Right lung (tissue), 2 donors: ENCODE measurements at regions not wholly inside any gene's neighbourhood (a gene's known extent, or its start where the extent isn't known, plus 50 kb on each side); places are given as distances from the start of the nearest gene placed in this dataset.
"Not testable (repeated sequence)": the region's sequence is repeated elsewhere in the genome, so short reads cannot be mapped to it uniquely, and the experiment has no call there.

ENCODE experiments used
- DNase-seq, 2 donors: peaks; one replicate each; pipeline ENCODE4 v3.0.0-alpha.2; 2013

DNA sequence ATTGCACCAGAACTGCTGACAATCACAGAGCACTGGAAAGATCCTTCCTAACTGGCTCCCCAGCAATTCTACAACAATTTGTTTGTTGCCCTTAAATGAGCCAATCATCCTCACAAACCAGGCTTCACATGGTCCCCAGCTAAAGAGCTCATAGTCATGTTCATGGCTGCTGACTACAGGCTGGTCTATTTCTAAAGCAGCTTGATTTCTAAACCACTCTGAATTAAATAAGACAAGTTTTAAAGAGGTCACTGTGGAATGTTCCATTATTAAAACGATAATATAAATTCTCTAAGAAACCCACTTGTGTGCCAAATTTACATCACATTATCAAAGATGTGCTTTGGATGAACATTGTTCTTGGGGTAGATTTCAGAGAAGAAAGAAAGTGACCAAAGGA, 110.7 kb downstream of the COPS8 start:
- peak in 1 of 2 donors; percentile 27 for DNase-seq

DNA sequence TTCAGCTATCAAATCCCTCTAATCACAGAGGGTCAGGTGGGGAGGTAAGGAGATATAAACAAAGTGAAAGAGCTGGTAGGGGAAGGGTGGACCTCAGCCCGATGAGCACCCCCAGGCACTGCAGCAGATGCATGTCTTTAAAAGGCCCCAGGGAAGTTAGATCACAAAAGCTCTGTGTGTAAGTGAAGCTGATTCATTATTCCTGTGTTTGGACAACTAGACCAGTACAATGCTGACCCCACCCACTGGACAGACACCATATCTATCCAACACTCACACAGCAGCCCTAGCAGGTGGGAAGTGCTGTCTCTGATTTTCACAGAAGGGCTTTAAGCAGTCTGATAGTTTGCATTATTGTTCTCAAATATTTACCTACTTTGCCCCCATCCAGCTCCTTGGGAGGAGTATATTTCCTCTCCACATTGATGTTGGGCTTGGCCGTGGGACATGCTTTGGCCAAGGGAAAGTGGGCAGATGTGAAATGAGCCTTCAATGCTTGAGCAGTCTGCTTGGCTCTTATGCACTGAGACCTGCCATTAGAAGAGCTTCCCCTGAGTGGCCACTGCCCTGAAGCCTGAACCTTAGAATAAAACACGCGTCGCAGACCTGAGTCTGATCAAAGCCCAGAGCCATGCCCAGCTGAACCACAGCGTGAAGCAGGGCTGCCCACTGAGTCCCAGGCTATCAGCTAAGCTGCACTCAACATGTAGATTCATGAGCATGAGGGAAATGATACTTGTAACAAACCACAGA, 111.4 kb downstream of the COPS8 start:
- DNase-seq = no peak

DNA sequence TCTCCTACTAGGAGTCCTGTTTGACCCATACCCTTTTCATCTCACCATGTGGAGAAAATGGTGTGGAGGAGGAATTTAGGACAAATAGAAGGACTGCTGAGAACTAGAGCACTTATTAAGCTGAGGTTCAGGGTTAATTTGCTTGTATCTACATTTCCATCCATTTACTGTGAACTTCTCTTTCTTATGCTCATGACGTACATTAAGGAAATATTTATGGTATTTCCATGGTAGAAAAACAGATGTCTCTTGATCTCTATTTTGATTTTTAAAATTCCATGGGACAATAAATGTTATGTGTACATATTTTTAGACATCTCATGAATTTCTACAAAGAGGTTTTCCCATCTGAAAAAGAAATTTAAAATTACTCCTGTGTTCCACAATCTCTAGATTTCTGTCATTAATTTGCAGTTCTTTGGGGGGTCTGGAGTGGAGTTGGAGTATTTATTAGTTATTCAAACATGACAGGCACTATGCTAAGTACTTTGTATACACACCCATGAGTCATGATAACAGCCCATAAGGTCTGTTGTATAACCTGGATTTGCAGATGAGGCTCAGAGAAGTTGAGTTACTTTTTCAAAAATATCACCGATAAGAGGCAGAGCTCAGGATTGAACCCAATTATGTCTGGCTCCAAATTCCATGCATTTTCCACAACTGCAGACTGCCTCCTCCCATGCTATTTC, 112.6 kb downstream of the COPS8 start:
- DNase-seq = no peak

DNA sequence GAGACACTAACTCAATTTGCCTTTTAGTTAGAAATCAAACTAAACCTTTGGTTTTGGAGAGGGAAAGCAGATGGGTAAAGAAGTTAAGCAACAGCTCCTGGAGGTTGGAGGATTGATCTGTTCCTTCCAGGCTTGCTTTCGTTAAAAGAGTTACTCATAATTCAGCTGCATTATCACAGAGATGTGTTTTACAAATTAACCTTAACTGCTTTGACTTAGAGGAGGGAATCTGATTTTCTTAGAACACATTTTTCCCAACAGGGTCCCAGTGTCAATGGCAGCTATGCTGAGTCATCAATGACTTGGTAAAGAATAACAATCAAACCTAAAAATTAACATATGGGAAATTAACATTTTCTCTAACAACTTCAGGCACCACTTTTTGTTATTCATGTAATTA, 113.4 kb downstream of the COPS8 start:
- no peak for DNase-seq

DNA sequence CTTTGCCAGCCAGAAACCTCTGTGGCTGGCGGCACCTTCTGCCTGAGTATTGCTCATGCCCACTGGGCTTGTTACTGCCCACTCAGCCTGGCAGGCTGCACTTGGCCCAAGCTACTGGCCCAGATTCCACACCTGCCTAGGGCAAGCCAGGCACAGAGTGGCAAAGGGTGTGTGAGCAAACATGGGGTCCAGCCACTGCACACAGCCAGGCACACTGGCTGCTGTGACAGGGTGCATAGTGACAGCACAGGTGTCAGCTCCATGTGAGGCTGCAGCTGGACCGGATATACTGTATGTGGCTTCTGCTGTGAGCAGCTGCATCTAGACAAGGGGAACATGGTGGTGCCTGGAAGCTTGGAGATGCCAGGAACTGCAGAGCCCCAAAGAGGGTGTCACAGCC, 113.9 kb downstream of the COPS8 start:
- DNase-seq = no peak

DNA sequence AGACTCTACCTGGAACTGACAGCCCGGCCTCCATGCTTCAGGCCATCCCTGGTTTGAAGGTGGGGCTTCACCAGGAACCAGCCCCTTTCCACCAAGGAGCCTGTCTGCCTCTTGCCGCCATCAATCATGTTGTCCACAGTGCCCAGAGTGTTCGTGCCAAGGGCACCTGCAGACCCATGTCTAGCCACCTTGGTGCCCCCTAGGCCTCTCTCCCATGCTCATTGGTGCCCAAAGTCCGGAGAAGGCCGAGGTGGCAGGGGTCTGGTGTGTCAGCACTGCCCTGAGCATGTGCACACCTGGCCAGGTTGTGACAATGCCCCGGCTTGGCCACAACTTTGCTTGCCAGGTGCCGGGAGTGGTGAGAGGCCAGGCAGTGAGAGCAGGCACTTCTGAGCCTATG, 114.8 kb downstream of the COPS8 start:
- no peak for DNase-seq

DNA sequence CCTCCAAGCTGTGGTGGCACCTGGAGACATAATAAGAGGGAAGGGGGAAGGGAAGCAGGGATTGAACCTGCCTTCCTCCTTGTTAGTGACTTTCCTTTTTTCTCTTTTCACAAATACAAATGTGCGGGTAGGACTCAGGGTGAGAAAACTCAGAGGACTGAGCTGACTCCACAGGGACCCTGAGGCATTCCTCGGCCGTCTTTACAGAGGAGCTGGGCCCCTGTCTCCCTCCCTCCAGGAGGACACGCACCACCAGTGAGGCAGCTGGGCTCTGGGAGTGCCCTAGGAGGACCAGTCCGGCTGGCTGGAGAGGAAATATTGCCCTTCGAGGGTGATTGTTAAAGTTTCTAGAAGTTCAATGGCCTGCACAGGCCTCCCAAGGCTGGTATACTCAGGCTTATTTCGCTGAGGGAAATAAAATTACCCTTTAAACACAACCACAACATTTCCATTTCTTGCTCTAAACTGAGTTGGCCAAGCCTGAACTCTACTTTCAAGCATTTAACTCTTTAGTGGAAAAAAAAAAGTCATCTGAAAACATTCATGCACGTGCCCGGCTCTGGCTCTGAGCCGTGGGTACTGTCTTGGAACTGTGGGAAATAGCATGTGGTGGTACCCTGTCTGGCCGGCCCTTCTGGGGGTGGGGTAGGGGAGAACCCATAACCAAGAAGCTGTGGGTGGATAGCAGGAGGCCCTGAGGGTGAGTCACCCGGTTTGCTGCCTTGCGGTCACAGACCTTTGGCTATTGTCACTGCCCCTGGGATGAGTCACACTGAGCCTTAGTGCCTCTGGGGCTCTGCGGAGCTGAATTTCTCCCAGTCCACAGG, 116.0 kb downstream of the COPS8 start:
- no peak for DNase-seq

DNA sequence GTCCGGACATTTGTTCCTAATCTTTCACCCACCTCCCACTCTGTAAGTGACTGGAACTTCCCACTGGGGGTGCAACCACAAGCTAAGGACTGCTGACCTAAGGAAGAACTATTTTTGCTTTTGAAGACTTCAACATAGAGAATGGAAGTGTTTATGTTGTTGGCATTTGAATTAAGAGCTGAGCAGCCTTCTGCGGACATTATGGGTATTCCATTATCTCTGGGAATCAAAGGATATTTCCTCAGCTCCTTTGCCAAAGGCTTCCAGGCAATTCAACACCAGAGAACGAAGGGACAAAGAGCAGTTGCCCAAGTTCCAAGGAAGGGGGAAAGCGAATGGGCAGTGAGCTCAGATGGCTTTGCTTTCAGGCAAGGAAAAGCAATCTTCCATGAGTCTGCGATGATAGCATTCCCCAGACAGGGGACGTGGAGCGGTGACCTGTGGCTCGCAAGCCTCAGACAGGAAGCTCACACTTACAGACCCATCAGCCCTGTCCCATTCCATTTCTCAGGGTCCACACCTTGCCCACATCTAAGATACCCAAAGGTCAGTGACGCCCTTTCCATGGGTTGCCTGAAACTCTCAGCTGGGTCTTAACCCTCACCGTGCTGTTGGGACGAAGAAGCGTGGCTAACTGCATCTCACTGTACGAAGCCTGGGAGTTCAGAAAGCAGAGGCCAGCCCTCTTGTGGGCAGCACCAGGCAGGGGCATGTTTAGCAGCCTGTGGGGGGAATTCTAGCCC, 116.8 kb downstream of the COPS8 start:
- DNase-seq = no peak

DNA sequence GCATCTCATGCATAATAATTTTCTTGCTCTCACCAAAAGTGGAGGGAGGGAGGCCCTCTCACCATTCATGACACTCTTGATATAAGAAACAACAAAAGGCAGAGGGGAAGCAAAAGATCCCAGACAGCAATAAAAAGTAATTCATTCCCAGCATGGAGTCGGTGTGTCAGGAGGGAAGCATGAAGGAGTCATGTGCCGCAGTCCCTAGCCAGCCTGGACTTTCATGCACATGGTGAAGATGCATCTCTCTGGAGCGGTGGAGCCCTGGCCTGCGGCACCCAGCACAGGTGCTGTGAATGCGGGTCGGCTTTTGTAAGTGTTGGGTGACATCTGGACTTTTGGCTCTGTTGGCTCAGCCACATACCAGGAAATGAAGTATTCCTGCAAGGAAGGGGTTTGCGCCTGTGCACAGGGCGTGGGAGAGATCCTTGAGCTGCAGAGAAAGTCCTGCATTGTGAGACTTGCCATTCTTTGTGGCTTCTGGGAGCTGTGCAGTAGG, 119.4 kb downstream of the COPS8 start:
- no peak for DNase-seq

DNA sequence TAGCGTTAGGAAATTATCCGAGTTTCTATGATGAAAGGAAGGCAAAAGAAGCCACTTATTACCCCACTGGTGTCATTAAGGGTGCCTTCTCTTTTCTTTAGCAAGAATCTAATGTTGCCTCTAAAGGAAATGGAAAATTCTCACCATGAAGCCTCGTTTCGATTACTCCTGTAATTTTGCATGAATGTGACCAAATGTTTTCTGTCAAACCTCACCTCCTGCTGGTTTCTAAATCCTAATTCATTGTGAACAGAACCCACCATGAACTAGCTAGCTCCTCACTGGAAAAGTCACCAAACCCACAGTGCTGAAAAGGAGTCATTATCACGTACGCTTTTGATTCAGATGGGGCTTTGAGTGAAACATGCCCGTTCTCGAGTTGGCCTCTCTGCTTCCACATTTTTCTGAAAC, 119.9 kb downstream of the COPS8 start:
- peak; percentile 83 to 85 for DNase-seq

DNA sequence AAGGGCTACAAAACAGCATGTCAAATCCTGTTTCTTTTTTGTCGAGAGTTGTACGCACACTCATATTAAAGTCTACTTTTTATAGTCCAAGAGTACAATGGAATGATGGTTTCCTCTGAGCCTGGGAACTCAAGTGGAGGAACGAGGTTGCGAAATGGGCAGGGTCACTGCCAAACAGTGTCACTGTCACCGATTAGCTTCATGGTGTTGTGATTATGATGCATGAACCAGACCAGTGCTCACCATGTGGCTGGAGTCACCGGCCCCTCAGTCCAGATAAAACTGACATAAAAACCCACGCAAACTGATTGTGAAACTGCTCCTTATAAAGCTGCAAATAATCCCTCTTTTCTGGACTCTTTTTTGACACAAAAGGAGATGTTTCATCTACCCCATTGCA, 122.0 kb downstream of the COPS8 start:
- DNase-seq = peak; percentile 82 to 89

DNA sequence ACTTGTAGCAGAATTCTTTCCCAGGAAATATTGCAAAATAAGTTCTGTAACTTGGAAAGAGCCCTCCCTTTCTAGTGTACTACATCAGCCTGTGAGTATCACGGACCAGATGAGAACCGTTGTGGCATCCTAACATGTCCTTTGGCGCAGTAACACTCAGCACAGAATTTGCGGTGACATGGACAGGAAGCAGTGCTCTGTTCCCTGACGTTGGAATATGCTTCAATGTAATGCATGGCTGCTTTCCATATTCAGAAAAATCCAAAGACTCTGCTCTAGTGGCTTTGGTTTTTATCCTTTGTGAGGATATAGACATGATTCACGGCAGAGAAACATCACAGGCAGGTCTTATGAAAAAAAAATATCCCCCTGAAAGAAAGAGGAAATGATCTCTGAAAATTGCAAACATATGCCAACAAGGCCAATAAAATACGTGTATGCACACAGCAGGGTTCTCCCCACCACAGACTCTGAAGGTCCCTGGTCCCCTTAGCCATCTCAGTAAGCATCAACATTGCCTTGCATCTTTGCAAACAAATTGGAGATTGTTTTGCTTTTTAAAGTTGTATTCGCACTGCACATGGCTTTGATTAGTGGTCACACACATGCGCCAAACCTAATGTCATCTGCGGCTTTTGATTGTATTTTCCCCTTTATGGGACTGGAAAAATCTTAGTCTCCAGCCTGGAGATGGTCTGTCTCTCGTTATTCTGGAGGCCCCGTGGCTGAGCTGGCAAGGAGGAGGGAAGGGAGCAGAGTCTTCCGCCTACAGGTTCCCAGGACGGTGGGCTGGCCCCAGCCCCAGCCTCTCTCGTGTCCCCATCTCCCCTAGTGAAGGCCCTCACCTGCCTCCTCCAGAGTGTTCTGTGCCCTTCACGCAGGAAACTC, 122.9 kb downstream of the COPS8 start:
- peak; percentile 59 to 64 for DNase-seq

DNA sequence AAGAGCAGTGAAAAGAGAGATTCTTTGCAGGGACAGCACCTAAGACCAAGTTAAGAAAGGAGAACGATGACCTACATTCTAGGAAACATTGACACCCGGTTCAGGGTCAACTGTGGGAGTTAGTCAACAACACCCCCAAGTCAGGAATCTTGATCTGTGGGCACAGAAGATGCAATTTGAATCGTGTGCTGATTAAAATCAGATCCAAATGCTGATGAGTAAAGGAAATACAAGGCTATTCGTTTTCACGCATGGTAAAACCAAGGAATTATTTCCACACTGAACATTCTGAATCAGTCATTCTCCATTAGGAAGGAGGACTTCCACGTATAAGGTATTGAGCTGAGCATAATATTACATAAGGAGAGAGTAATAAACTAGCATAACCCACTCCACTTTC, 124.2 kb downstream of the COPS8 start:
- DNase-seq = no peak

DNA sequence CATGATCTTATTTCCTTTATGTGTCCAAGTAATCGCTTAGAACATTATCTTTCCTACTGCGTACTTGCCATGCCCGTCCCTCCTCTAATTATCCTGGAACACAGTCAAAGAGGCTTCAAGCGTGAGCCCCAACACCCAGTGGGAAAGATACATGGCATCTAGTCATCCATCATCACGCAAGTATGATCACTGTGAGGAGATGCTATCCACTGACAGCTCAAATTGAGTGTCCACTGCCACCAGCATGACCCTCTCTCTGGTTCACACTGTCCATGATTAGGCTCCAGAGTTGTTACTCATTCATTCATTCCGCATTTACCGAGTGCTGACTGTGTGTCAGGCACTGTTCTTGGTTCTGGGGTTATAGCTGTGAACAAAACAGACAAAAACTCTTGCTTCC, 124.6 kb downstream of the COPS8 start:
- DNase-seq = no peak

DNA sequence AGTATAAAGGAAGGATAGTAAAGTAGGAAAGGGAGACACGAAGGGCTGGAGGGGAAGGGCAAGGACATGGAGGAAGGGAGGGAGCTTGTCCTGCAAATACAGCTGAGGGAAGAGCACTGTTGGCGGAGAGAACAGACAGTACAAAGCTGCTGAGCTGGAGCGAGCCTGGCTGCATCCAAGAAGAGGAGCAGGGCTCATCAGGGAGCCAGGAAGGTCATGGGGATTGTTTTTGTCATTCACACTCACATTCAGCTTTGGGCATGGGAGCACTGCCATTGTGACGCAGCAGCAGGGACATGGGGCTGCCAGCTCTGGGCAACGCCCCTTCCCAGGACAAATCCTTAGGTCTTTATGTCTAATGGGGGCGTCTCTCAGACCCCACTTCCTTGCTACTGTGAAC, 125.1 kb downstream of the COPS8 start:
- no peak for DNase-seq

DNA sequence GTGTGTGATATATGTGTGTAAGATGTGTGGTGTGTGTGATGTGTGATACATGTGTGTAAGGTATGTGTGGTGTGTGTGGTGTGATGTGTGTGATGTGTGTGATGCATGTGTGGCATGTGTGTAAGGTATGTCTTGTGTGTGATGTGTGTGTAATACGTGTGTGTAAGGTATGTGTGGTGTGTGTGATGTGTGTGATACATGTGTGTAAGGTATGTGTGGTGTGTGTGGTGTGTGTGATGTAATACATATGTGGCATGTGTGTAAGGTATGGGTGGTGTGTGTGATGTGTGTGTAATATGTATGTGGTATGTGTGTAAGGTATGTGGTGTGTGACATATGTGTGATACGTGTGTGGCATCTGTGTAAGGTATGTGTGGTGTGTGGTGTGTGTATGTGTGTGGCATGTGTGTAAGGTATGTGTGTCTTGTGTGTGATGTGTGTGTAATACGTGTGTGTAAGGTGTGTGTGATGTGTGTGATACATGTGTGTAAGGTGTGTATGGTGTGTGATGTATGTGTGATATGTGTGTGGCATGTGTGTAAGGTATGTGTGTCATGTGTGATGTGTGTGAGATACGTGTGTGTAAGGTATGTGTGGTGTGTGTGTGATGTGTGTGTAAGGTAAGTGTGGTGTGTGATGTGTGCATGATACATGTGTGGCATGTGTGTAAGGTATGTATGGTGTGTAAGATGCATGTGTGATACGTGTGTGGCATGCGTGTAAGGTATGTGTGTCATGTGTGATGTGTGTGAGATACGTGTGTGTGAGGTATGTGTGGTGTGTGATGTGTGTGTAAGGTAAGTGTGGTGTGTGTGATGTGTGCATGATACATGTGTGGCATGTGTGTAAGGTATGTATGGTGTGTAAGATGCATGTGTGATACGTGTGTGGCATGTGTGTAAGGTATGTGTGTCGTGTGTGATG, 126.9 kb downstream of the COPS8 start:
- DNase-seq = not testable (repeated sequence)

DNA sequence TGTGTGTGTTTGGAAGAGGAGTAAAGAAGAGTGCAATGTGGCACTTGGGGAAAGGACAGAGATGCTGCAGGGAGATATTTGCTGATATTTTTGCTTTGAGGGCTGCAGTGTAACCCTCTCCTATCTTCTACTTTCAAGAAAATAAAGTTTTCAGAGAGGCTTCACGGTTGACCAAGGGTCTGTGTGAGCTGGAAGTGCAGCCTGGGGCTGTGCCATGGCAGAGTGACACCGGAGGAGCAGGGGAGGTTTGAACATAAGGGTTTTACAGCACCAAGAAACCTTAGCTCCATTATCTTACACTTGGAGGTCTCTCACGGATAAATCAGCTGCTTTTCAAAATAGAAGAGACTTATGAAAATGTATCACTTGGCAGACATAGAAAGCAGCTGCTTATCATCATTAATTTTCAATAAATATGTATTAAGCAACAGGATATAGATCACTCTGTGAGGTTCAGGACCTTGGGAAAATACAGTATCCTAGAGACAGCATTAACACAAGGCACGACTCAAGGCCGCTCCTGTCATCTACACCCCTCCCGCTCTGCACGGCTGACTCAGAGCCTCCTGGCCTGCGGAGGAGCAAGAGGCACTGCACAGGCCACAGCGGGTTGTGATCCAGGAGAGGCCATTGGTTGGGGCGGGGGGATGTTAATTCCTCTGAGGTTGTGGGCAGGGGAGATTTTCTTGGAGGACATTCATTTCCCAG, 127.8 kb downstream of the COPS8 start:
- peak; percentile 91 to 94 for DNase-seq

DNA sequence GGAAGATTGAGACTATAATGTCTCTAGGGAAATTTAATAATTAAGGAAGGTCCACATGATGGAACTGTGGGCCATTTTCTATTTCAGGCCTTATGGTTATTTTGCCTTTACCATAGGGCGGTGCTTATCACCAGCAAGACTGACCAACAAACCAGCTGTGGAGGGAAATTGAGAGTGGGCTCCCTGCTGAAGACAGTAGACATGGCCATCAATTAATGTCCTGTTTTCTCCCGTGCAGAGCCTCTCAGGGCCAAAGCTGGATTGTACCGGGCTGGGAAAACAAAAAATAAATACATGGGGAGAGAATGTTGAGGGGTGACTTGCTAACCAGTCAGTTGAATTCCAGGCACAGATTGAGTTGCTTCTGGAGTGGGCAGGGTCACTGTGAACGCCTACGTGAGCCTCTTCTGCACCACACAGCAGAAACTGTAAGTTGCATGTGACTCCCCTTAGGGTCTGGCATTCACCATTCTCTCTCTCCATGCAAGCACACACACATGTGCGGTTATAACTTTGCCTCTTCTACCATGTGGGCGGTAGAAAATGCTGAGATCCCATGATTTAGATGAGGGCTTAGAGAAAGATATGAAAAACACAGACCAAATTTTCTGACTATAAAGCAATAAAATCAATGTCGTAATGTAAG, 128.5 kb downstream of the COPS8 start:
- DNase-seq = no peak
